K562 (cell line): ENCODE measurements at regions not wholly inside any gene's neighbourhood (a gene's known extent, or its start where the extent isn't known, plus 50 kb on each side); places are given as distances from the start of the nearest gene placed in this dataset.

ENCODE experiments used
- ATAC-seq: fragments of 200-7000 bp; cut with Tn5 transposase; 3 replicates; pipeline ENCODE4 v1.9.1; 2020; ENCODE audit warnings: moderate library complexity
- BruUV-seq: library from RNA; stranded (reverse); fragments of 400-500 nt; replicated peaks from 2 replicates; lab custom pipeline; 2021; lab: Mats Ljungman, UMichigan
- CTCF ChIA-PET: fragments of 300-600 bp; formaldehyde crosslinking; extraction: SDS; loops from one replicate; lab custom pipeline; 2021; ENCODE audit warnings: low intra/inter-chr PET ratio; lab: Yijun Ruan, JAX
- POLR2A ChIA-PET: fragments of 300-600, 350-650 bp; sonication (Branson Sonifier 250); formaldehyde crosslinking; extraction: SDS; loops from one replicate; lab custom pipeline; 2021; ENCODE audit warnings: antibody characterized with exemption, inconsistent platforms; lab: Yijun Ruan, JAX
- DNase-seq, 4 experiments: peaks; one replicate each; pipeline versions ENCODE4 v3.0.0 to v3.0.0-alpha.2; 2011 to 2018; ENCODE audit warnings: low spot score in 3 of 4, mixed read lengths in 3 of 4; ENCODE audit errors: extremely low read depth in 1 of 4
- FAIRE-seq: peaks from 2 replicates; lab custom pipeline; 2011; peaks lifted over from hg19 to GRCh38; lab: Jason Lieb, UNC
- H2AFZ ChIP-seq: 2 replicates; pipeline ENCODE4 v1.6.0; 2011; ENCODE audit warnings: low read depth, low read length, control low read depth, inconsistent platforms
- H3K27ac ChIP-seq: fragments of 200-600 bp; 3 replicates; pipeline ENCODE4 v1.8.0; 2011; ENCODE audit warnings: low read depth, mild to moderate bottlenecking, control low read depth, inconsistent platforms, low read length, moderate library complexity, mixed read lengths; ENCODE audit errors: extremely low read depth
- H3K27me3 ChIP-seq, 2 experiments: fragments of 300-600 bp in 1 of 2; 2 replicates in 1 of 2; 3 replicates in 1 of 2; pipeline versions ENCODE4 v1.6.0 to v1.8.0; 2011; ENCODE audit warnings: inconsistent platforms in 2 of 2, low read length in 2 of 2, mild to moderate bottlenecking in 1 of 2, mixed read lengths in 1 of 2, moderate library complexity in 1 of 2; ENCODE audit not compliant: control insufficient read depth in 2 of 2, insufficient read depth in 2 of 2
- H3K36me3 ChIP-seq: fragments of 300-600 bp; 3 replicates; pipeline ENCODE4 v1.8.0; 2011; ENCODE audit warnings: mild to moderate bottlenecking, low read length, inconsistent platforms; ENCODE audit not compliant: control insufficient read depth, insufficient read depth
- H3K4me1 ChIP-seq, 2 experiments: fragments of 200-600 bp in 1 of 2; replicated peaks in 1 of 2; 2 replicates in 1 of 2; 3 replicates in 1 of 2; pipeline versions ENCODE4 v1.5.1 to v1.8.0; 2011; ENCODE audit warnings: inconsistent platforms in 2 of 2, low read length in 2 of 2, mild to moderate bottlenecking in 1 of 2, mixed read lengths in 1 of 2, moderate library complexity in 1 of 2; ENCODE audit not compliant: control insufficient read depth in 2 of 2, insufficient read depth in 2 of 2
- H3K4me2 ChIP-seq: 2 replicates; pipeline ENCODE4 v1.6.1; 2011; ENCODE audit warnings: low read length, control low read depth, inconsistent platforms, mixed read lengths; ENCODE audit not compliant: insufficient read depth
- H3K4me3 ChIP-seq: fragments of 200-600 bp; sonication (generic), shearing (Covaris generic); 2 replicates; pipeline ENCODE4 v1.5.1; 2016; ENCODE audit warnings: control low read depth, inconsistent platforms
- H3K79me2 ChIP-seq: fragments of 200-600 bp; 3 replicates; pipeline ENCODE4 v1.8.0; 2011; ENCODE audit warnings: low read length, inconsistent platforms; ENCODE audit not compliant: control insufficient read depth, insufficient read depth
- H3K9ac ChIP-seq, 2 experiments: 2 replicates each; pipeline versions ENCODE4 v1.6.0 to v1.6.1; 2011; ENCODE audit warnings: low read depth in 2 of 2, low read length in 2 of 2, control low read depth in 1 of 2, inconsistent platforms in 1 of 2, mild to moderate bottlenecking in 1 of 2, mixed read lengths in 1 of 2; ENCODE audit not compliant: insufficient read depth in 1 of 2
- H3K9me1 ChIP-seq: one replicate; pipeline ENCODE4 v1.6.0; 2011; ENCODE audit warnings: inconsistent platforms, mild to moderate bottlenecking, low read length, moderate library complexity; ENCODE audit not compliant: control insufficient read depth, insufficient read depth
- H3K9me3 ChIP-seq: replicated peaks from 2 replicates; pipeline ENCODE4 v1.5.1; 2011; ENCODE audit warnings: low read depth, low read length, inconsistent platforms; ENCODE audit not compliant: control insufficient read depth, insufficient read depth
- H4K20me1 ChIP-seq: replicated peaks from 2 replicates; pipeline ENCODE4 v1.6.1; 2011; ENCODE audit warnings: low read length, inconsistent platforms, mixed read lengths; ENCODE audit not compliant: control insufficient read depth, insufficient read depth
- ATF7 ChIP-seq: fragments of 450-650 bp; IDR thresholded peaks from 2 replicates; pipeline ENCODE4 v1.7.1; 2014; ENCODE audit warnings: mild to moderate bottlenecking, moderate library complexity
- BMI1 ChIP-seq: fragments of 150-350 bp; IDR thresholded peaks from 2 replicates; pipeline ENCODE4 v1.6.1; 2014; ENCODE audit warnings: low read length
- HNRNPL ChIP-seq: fragments of 200-400 bp; formaldehyde crosslinking; IDR thresholded peaks from 2 replicates; pipeline ENCODE4 v1.6.1; 2017; ENCODE audit warnings: low read depth, mild to moderate bottlenecking, low read length
- KLF6 ChIP-seq: fragments of 250-450 bp; sonication (Bioruptor Pico); IDR thresholded peaks from 2 replicates; pipeline ENCODE4 v1.4.0; 2020; ENCODE audit warnings: mild to moderate bottlenecking, moderate library complexity, borderline replicate concordance
- NCOR1 ChIP-seq: fragments of 450-650 bp; IDR thresholded peaks from 2 replicates; pipeline ENCODE4 v1.6.1; 2016; ENCODE audit warnings: mild to moderate bottlenecking, moderate library complexity
- NFYB ChIP-seq: IDR thresholded peaks from 2 replicates; pipeline ENCODE4 v1.6.1; 2011; ENCODE audit warnings: mild to moderate bottlenecking, moderate library complexity; ENCODE audit not compliant: insufficient read length; ENCODE audit errors: extremely low read depth
- NR2F6 ChIP-seq: fragments of 450-650 bp; formaldehyde crosslinking; IDR thresholded peaks from 2 replicates; pipeline ENCODE4 v1.4.0; 2020; ENCODE audit warnings: mild to moderate bottlenecking
- WHSC1 ChIP-seq: IDR thresholded peaks from one replicate; pipeline ENCODE4 v1.6.1; 2012; ENCODE audit warnings: low read length, control low read depth, inconsistent platforms
- ZBTB43 ChIP-seq: sonication (generic); formaldehyde crosslinking; IDR thresholded peaks from 2 replicates; pipeline ENCODE4 v1.8.0; 2023; ENCODE audit warnings: mild to moderate bottlenecking, missing genetic modification reagents
- ZNF143 ChIP-seq: sonication (generic); formaldehyde crosslinking; IDR thresholded peaks from 2 replicates; pipeline ENCODE4 v1.9.0; 2022; ENCODE audit warnings: mild to moderate bottlenecking, missing genetic modification reagents
- WGBS: fragments of 100-300 bp; shearing (Covaris generic); methylation state at CpG from one replicate; pipeline ENCODE4 v1.1.6; 2016; ENCODE audit warnings: low coverage, mixed read lengths; ENCODE audit not compliant: insufficient coverage; ENCODE audit errors: missing lambda C conversion rate; 5-methylcytosine and 5-hydroxymethylcytosine counted together
- in situ Hi-C: fragments of 300-500 bp; cut with MboI; formaldehyde crosslinking; loops from 4 replicates; pipeline ENCODE4 v1.15.0; 2018; ENCODE audit warnings: inconsistent platforms, mixed read lengths
- intact Hi-C: fragments of 100-400 bp; cut with micrococcal nuclease; formaldehyde crosslinking; loops from 2 replicates; pipeline ENCODE4 v1.14.2; 2022
- TF ChIP-seq, protein P1 (sequence below): sonication (generic); formaldehyde crosslinking; IDR thresholded peaks from 2 replicates; pipeline ENCODE4 v1.8.1; 2022; ENCODE audit warnings: missing genetic modification reagents
- TF ChIP-seq, protein P2 (sequence below): sonication (generic); formaldehyde crosslinking; IDR thresholded peaks from 2 replicates; pipeline ENCODE4 v1.8.0; 2022; ENCODE audit warnings: missing genetic modification reagents, mild to moderate bottlenecking, borderline replicate concordance
- TF ChIP-seq, protein P3 (sequence below): fragments of 250-450 bp; sonication (Bioruptor Pico); IDR thresholded peaks from 2 replicates; pipeline ENCODE4 v1.5.0; 2020; ENCODE audit warnings: mild to moderate bottlenecking, borderline replicate concordance

DNA sequence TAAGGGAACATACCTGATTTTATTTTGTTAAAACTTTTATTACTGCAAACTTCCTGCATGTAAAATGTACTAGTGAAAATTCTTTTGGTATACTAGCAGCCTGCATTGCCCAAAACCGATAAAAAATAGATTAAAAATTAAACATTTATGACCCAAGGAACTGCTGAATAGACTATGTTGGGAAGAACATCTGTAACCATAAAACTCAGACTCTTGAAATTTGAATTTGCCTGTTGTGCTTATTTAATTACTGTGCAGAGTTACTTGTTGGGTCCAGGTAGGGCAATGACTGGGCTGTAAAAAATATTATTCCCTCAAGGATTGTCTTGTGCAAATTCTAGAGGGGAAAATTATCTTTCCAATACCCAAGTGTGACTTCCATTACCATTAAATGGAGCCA, 193.5 kb upstream of the PITRM1 start:
- ATAC-seq: no peak

More for the DNA sequence above, 193.5 kb upstream of the PITRM1 start:
- H3K27ac ChIP-seq: no peak overlapping the region
- in situ Hi-C loops (no loop called here), intact Hi-C loops (no loop called here)
- DNase-seq: no peak
- H4K20me1 ChIP-seq: no peaks in the 10 kb centered on the region
- no peaks in the 10 kb centered on the region for H3K9me1 ChIP-seq
- ChIA-PET CTCF (no interaction called here), POLR2A (no interaction called here)
- WGBS: 11% methylated on average over 1 of the region's 1 CpG
- no TSS peak for BruUV-seq
- no peak overlapping the region for H3K9ac ChIP-seq
- H3K4me1 ChIP-seq: no peaks in the 10 kb centered on the region
- FAIRE-seq: no peak
- no peak overlapping the region for H3K4me2 ChIP-seq
- no peak overlapping the region for H3K4me3 ChIP-seq
- H3K36me3 ChIP-seq: no peaks in the 10 kb centered on the region
- H3K9me3 ChIP-seq: no peaks in the 10 kb centered on the region
- peaks cover 3 to 21% of the 10 kb centered on the region in 2 experiments; a peak in 4 of 5 replicates for H3K27me3 ChIP-seq
- TF ChIP-seq BMI1 (no peak), WHSC1 (no peak), KLF6 (CRISPR knock-in tag) (no peak), ZBTB43 (no peak), NFYB (no peak), ATF7 (no peak), NR2F6 (CRISPR knock-in tag) (no peak), NCOR1 (no peak), HNRNPL (no peak), ZNF143 (no peak)
- TF ChIP-seq, protein P1, sequence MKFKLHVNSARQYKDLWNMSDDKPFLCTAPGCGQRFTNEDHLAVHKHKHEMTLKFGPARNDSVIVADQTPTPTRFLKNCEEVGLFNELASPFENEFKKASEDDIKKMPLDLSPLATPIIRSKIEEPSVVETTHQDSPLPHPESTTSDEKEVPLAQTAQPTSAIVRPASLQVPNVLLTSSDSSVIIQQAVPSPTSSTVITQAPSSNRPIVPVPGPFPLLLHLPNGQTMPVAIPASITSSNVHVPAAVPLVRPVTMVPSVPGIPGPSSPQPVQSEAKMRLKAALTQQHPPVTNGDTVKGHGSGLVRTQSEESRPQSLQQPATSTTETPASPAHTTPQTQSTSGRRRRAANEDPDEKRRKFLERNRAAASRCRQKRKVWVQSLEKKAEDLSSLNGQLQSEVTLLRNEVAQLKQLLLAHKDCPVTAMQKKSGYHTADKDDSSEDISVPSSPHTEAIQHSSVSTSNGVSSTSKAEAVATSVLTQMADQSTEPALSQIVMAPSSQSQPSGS (CRISPR knock-in tag): no peak
- TF ChIP-seq, protein P2, sequence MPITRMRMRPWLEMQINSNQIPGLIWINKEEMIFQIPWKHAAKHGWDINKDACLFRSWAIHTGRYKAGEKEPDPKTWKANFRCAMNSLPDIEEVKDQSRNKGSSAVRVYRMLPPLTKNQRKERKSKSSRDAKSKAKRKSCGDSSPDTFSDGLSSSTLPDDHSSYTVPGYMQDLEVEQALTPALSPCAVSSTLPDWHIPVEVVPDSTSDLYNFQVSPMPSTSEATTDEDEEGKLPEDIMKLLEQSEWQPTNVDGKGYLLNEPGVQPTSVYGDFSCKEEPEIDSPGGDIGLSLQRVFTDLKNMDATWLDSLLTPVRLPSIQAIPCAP (CRISPR knock-in tag): no peak
- TF ChIP-seq, protein P3, sequence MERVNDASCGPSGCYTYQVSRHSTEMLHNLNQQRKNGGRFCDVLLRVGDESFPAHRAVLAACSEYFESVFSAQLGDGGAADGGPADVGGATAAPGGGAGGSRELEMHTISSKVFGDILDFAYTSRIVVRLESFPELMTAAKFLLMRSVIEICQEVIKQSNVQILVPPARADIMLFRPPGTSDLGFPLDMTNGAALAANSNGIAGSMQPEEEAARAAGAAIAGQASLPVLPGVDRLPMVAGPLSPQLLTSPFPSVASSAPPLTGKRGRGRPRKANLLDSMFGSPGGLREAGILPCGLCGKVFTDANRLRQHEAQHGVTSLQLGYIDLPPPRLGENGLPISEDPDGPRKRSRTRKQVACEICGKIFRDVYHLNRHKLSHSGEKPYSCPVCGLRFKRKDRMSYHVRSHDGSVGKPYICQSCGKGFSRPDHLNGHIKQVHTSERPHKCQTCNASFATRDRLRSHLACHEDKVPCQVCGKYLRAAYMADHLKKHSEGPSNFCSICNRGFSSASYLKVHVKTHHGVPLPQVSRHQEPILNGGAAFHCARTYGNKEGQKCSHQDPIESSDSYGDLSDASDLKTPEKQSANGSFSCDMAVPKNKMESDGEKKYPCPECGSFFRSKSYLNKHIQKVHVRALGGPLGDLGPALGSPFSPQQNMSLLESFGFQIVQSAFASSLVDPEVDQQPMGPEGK (CRISPR knock-in tag): no peak
- H2AFZ ChIP-seq: no peak overlapping the region
- H3K79me2 ChIP-seq: no peaks in the 10 kb centered on the region
